ENCODE measurements at regions not wholly inside any gene's neighbourhood (a gene's known extent, or its start where the extent isn't known, plus 50 kb on each side); places are given as distances from the start of the nearest gene placed in this dataset.

DNA sequence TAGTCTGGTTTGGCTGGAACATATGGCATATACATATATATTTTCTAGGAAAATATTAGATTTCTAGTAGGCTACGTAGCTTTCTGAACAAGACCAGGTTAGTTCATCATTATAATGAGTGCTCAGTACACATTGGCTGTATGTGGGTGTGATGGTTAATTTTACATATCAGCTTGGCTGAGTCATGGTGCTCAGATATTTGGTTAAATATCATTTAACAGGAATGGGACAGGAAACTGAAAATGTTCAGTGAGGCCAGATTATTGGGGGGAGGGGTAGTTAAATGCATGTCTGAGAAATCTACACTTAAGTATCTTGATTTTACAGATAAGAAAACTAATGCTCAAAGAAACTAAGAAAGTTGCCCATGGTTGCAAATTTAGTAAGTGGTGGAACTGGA, 160.1 kb downstream of the RBMX2 start:
- Histone ChIP-seq H2BK120ac (replicated peaks; ENCODE audit: low read depth, low read length) (no peak overlapping the region), H3K79me2 (ENCODE audit: control insufficient read depth in 1 of 2, insufficient read depth in 2 of 2, low read length in 2 of 2) (no peaks in the 10 kb centered on the region), H3K27ac (ENCODE audit: low read depth, low read length) (no peak overlapping the region), H2BK20ac (ENCODE audit: low read length) (no peak overlapping the region), H2BK12ac (ENCODE audit: low read depth, low read length) (no peak overlapping the region), H2BK15ac (ENCODE audit: low read length) (no peak overlapping the region), H4K91ac (replicated peaks; ENCODE audit: insufficient read length, low read length) (no peak overlapping the region), H3K23ac (ENCODE audit: insufficient read length) (no peak overlapping the region), H2BK5ac (ENCODE audit: low read depth, low read length) (no peak overlapping the region), H3K4me1 (replicated peaks in 1 of 4; ENCODE audit: control insufficient read depth in 3 of 4, insufficient read depth in 4 of 4, low read length in 3 of 4) (no peaks in the 10 kb centered on the region), H4K5ac (ENCODE audit: insufficient read length, low read depth, low read length) (no peak overlapping the region), H3K9ac (replicated peaks in 1 of 4; ENCODE audit: extremely low read depth in 1 of 4, low read depth in 3 of 4, low read length in 3 of 4) (no peak overlapping the region), H3K9me3 (ENCODE audit: insufficient read depth in 2 of 2, low read depth in 1 of 2, low read length in 1 of 2) (no peaks in the 10 kb centered on the region), H3K36me3 (ENCODE audit: control insufficient read depth in 2 of 4, insufficient read depth in 4 of 4, low read length in 3 of 4) (no peaks in the 10 kb centered on the region), H2AFZ (ENCODE audit: low read length) (no peak overlapping the region), H3K18ac (ENCODE audit: extremely low read depth, low read length) (no peak overlapping the region), H2AK5ac (ENCODE audit: low read depth, low read length) (no peak overlapping the region), H3K23me2 (ENCODE audit: low read depth, low read length) (no peaks in the 10 kb centered on the region), H3K4me3 (ENCODE audit: extremely low read depth in 1 of 4, insufficient read depth in 2 of 4, low read depth in 3 of 4, low read length in 4 of 4) (no peak overlapping the region), H3K56ac (replicated peaks; ENCODE audit: insufficient read length, low read depth, low read length) (no peak overlapping the region), H3K79me1 (ENCODE audit: low read depth, low read length) (no peaks in the 10 kb centered on the region; the same call in 1 of the 2 replicates), H4K8ac (ENCODE audit: extremely low read depth, insufficient read depth, low read length) (no peak overlapping the region), H4K20me1 (replicated peaks in 1 of 2; ENCODE audit: control insufficient read depth in 1 of 2, insufficient read depth in 2 of 2, low read length in 2 of 2) (no peaks in the 10 kb centered on the region), H3K27me3 (replicated peaks in 1 of 4; ENCODE audit: control insufficient read depth in 3 of 4, extremely low read depth in 1 of 4, insufficient read depth in 3 of 4, low read length in 3 of 4) (no peaks in the 10 kb centered on the region), H3K14ac (ENCODE audit: insufficient read length) (no peak overlapping the region), H3K4ac (replicated peaks; ENCODE audit: insufficient read length, low read depth, low read length) (no peak overlapping the region), H3K4me2 (ENCODE audit: insufficient read depth in 1 of 2, low read depth in 2 of 2, low read length in 2 of 2) (no peak overlapping the region)
- POLR2A ChIA-PET (ENCODE audit: partially characterized antibody) = interaction anchor here (0.6 kb wide), 1 partner anchor 814 kb away, joined by 3 read pairs; no protein-coding TSS in a partner anchor
- DNase-seq (ENCODE audit: low read depth in 1 of 2, low spot score in 2 of 2) (no peak), FAIRE-seq (peak; percentile 24)
- WGBS, 2 experiments (ENCODE audit: extremely low coverage in 1 of 2, insufficient coverage in 1 of 2, insufficient read length in 1 of 2, insufficient replicate concordance in 2 of 2, low coverage in 1 of 2, low lambda C conversion rate in 2 of 2, missing lambda C conversion rate in 1 of 2) = 90% methylated on average over 1 of the region's 1 CpG; no CpG with 5 or more reads in 1 of the 2 experiments
- TF ChIP-seq, protein P1, sequence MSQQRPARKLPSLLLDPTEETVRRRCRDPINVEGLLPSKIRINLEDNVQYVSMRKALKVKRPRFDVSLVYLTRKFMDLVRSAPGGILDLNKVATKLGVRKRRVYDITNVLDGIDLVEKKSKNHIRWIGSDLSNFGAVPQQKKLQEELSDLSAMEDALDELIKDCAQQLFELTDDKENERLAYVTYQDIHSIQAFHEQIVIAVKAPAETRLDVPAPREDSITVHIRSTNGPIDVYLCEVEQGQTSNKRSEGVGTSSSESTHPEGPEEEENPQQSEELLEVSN (IDR thresholded peaks at IDR 0.05) = no peak
- TF ChIP-seq CHD1 (IDR thresholded peaks at IDR 0.05; ENCODE audit: low read depth, low read length) = no peak
- no peak for TF ChIP-seq JUND (IDR thresholded peaks at IDR 0.05; ENCODE audit: low read length)
- no peak for TF ChIP-seq GTF2F1 (IDR thresholded peaks at IDR 0.05; ENCODE audit: borderline replicate concordance, low read depth, low read length)
- TF ChIP-seq, protein P2, sequence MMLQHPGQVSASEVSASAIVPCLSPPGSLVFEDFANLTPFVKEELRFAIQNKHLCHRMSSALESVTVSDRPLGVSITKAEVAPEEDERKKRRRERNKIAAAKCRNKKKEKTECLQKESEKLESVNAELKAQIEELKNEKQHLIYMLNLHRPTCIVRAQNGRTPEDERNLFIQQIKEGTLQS (IDR thresholded peaks at IDR 0.05; ENCODE audit: insufficient read depth, low read depth, low read length) = no peak
- TF ChIP-seq EP300 (IDR thresholded peaks at IDR 0.05; ENCODE audit: borderline replicate concordance in 1 of 2, low read depth in 2 of 2, low read length in 2 of 2) = no peak
- TF ChIP-seq, protein P3, sequence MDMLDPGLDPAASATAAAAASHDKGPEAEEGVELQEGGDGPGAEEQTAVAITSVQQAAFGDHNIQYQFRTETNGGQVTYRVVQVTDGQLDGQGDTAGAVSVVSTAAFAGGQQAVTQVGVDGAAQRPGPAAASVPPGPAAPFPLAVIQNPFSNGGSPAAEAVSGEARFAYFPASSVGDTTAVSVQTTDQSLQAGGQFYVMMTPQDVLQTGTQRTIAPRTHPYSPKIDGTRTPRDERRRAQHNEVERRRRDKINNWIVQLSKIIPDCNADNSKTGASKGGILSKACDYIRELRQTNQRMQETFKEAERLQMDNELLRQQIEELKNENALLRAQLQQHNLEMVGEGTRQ (IDR thresholded peaks at IDR 0.05; ENCODE audit: low read length) = no peak
- CTCF ChIA-PET (ENCODE audit: partially characterized antibody) = interaction anchor here (0.7 to 1.5 kb wide), 2 partner anchors 12 to 14 kb away, joined by 3 read pairs; no protein-coding TSS in a partner anchor
